Right ventricle myocardium inferior (tissue), 1 donor: ENCODE measurements at regions not wholly inside any gene's neighbourhood (a gene's known extent, or its start where the extent isn't known, plus 50 kb on each side); places are given as distances from the start of the nearest gene placed in this dataset.

Source experiments
- ATAC-seq: fragments of 200-7000 bp; cut with Tn5 transposase; one replicate; pipeline ENCODE4 v1.9.1; 2020; ENCODE audit warnings: mild to moderate bottlenecking, moderate library complexity
- DNase-seq: peaks from one replicate; pipeline ENCODE4 v3.0.0; 2021; ENCODE audit errors: missing footprints
- intact Hi-C: fragments of 100-400 bp; cut with DNase I; formaldehyde crosslinking; loops from one replicate; pipeline ENCODE4 v1.11.0; 2022
- donor health status: DM: no; HTN: yes; CAD: no; lungs with severe emphysema.

DNA sequence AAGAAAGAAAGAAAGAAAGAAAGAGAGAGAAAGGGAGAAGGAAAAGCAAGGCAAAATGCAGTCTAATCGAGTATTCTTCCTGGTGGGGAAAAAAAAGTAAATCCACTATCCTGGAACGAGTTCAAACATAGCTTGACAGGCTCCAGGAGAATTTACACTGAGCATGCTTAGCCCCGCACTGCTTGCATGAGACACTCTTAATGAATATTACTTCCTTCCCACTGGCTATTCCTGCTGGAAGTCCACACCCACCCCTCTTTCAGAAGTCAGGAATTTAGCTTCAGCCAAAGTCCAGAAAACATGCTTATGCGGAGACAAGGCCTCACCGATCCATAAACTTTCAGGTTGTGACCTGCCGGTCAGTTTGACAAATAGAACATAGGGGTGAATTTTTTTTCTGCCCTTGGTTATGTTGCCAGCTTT is 251.8 kb upstream of the BLID start:
- ATAC-seq (peak; percentile 81), DNase-seq (no peak)
- intact Hi-C loops: loop anchor here (5.0 to 10.0 kb wide), 2 partner anchors 74 to 153 kb away; no protein-coding TSS in a partner anchor

DNA sequence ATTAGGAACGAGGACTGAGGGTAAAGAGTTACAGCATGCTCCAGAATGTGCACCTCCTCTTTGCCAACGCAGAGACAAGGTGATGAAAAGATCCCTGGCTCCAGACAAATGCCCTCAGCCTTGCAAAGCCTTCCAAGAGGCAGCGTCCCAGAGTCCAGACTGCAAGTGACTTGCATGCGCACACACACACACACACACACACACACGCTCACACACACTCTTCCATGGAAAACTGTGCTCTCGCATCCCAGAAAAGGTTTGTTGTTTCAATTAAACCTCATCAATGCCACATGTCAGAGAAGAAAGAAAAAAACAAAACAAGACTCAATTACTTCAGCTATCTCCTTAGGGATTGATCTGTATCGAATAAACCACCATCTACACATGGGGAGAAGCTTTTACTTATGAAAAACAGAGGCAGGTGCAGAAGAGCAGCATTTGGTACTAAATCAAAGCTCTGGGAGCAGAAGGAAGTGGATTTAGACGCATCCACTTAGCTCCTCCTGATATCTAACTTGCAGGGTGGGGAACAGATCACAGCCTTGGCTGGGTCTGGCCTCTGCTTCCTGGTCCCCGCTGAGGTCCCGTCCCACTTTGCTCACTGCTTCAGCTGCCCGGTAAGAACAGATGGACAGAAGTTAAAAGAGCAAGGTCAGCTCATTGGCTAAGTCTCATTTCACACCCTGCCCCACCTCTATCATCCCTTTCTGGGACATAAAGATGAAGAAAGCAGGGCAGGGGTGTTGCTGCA is 249.8 kb upstream of the BLID start:
- peak; percentile 55 for ATAC-seq
- peak; percentile 68 for DNase-seq

DNA sequence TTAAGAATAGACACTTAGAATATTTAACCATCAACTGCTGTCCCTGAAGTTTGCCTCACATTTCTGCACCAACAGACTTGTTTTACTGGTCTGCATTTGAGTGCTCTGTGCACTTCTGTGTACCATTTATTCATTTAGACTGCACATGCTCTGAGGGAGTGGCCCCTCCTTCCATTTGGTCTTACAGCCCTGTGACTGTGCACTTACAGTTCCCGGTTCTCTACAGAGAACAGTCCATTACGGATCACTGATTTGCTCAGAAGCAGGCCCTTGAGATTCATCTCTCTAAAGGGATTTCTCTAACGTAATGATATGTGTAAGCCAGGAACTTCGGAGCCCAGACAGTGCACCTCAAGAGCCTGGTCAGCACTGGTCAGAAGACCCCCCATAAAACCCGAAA is 247.3 kb upstream of the BLID start:
- ATAC-seq: no peak
- intact Hi-C loops: loop anchor here (10.0 kb wide), 1 partner anchor 148 kb away; no protein-coding TSS in a partner anchor
- no peak for DNase-seq

More for the DNA sequence above, 249.8 kb upstream of the BLID start:
- intact Hi-C loops: loop anchor here (5.0 to 10.0 kb wide), 2 partner anchors 77 to 151 kb away; no protein-coding TSS in a partner anchor

DNA sequence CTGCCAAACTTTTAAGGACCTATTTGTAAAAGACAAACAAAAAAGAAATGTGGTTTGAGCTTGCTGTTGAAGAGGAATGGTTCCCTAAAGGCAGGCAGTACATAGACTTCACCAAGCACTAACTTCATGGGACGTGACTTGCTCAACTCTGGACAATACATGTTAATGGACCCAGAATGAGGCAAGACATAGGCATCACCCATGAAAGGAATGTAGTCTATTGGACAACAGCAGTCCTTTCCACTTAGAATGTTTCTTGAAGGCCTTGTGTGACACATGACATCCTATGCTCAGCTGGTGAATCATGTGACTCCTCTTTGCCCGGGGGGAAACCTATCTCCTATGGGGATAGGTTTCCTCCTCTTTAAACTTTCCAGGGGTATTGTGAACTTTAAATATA is 246.4 kb upstream of the BLID start:
- ATAC-seq: no peak
- intact Hi-C loops: loop anchor here (10.0 kb wide), 1 partner anchor 148 kb away; no protein-coding TSS in a partner anchor
- no peak for DNase-seq

DNA sequence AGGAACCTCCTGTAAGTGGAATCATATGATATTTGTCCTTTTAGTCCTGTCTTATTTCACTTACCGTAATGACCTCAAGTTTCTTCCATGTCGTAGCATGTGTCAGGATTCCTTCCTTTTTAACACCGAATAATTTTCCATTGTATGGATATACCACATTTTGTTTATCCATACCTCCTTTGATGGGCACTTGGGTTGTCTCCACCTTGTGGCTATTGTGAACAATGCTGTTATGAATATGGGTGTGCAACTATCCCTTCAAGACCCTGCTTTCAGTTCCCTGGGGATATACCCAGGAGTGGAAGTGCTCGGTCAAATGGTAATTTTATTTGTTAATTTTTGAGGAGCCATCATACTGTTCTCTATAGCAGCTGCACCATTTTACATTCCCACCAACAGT is 244.9 kb upstream of the BLID start:
- intact Hi-C loops: loop anchor here (10.0 kb wide), 1 partner anchor 146 kb away; no protein-coding TSS in a partner anchor
- DNase-seq: no peak
- no peak for ATAC-seq

DNA sequence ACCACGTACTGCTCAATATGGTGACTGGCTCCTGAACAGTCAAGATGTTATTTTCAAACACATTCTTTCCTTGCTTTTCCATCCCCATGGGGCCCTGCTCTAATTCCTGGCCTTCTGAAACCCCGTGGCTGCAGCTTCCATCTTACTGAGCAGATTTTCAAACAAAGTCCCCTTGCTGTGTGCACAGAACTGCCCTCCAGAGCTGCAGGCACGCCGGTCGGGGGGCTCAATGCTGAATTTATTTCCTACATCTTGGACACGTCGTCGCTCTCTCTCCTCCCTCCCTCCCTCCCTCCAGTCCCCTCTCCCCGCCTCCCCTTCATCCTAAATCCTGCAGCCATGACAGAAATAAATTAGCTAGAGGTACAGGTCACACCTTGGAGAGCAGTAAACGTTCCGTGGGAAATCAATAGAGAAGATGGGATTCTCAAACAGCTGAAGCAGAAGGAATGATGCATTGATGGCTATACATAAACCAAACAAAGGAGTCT is 243.1 kb upstream of the BLID start:
- DNase-seq: no peak
- intact Hi-C loops: no loop called here
- no peak for ATAC-seq

DNA sequence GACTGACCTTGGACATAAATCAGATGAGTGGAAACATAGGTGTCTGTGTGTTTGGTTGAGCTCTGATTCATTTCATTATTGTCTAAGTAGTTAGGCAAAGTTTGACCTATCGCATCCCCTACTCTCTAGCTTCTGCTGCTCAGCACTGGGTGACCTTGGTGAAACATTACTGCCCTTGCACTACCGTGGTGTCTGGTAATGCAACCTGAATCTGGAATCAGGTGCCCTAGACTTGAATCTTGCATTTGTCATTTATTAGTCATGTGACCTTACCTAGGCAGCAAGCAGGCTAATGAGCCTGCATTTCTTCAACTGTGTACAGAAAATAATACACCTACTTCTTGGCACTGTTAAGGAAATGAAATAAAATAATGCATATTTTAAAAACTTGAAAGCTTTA is 242.3 kb upstream of the BLID start:
- DNase-seq (no peak), ATAC-seq (no peak)
- intact Hi-C loops: no loop called here

DNA sequence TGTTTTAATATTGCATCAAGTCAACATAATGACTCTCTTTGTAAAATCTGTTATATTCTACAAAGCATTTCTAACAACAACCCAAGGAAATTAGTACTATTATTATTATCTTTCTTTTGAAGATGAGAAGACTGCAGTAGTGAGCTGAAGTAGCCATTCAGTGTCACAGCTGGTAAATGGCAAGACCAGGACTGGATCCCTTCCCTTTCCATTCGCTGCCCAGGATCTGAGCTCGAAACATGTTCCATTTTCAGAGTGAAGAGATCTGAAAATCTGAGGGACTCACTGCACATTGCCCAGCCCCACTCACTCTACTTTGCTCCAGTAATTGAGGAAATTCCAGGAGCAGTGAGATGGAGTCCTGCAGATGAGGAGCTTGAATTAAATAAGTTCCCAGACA is 240.0 kb upstream of the BLID start:
- intact Hi-C loops: no loop called here
- DNase-seq: no peak
- ATAC-seq: no peak

DNA sequence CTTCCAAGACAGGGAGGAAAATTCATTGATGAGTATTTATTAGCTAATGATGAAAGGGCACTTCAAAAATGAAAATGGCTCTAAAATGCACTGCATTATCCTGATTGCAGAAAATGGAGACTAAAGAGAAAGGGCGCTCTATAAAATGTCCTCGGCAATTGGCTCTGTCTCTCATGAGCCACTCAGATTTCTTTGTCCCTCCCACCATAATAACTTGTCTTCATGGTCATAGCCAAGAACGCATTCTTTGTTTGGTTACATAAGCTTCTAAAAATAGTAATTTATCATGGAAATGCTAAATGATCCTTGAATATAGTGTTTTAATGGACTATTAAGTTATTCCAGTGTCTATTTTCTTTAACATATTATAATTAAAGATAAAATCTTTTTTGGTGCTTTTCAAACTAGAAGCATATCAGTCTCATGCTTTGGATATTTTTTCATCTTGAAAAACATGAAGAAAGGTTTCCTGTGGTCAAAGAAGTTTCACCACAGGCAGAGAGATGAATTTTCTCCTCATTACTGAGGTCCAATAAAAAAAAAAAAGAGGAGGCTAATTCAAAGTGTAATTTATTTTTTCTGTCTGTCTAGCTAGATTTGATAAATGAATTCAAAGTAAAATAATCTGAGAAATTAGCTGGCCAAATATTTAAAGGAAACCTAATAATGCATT is 238.1 kb upstream of the BLID start:
- no peak for DNase-seq
- intact Hi-C loops: no loop called here

DNA sequence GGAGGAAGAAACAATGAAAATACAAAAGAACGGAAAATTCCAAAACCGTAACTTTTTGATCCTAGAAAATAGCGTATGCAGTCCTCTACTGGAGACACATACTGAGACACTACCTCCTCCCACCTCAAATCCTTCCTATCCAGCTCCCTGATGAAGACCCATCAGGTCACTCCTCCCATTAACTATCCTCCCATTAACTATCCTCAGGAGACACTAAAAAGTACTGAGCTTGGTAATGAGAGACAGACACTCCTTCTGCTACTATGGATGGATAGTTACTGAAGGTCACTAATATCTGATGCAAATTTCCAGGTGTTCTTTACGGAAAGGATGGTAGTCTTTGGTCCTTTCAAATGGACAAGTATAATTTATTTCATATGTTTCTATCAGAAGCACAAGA is 237.5 kb upstream of the BLID start:
- ATAC-seq (no peak), DNase-seq (no peak)
- intact Hi-C loops: no loop called here

More for the DNA sequence above, 238.1 kb upstream of the BLID start:
- ATAC-seq: peak; percentile 49

GRCh38 chr11:122348659-122349409 is 232.8 kb upstream of the BLID start:
- ATAC-seq (peak; percentile 94), DNase-seq (no peak)
- intact Hi-C loops: loop anchor here (5.0 kb wide), 2 partner anchors 42 to 93 kb away; no protein-coding TSS in a partner anchor

DNA sequence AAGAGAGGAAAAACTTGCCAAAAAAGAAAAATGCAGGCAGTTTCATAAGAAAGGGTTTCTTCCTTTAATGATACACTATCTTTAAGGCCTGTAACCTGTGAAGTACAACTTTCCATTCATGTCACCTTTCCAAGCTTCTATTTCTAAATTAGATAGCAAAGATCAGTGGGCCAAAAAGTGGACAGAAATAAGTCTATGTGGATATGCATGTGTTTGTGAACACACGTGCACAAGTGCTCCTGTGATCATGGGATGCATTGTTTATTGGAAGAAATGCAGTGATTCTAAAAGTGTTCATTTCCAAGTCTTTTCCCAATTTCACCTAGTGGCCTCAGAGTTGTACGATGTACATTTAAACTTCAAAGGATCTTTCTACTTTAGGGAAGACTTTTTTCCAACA is 230.0 kb upstream of the BLID start:
- intact Hi-C loops: loop anchor here (5.0 kb wide), 2 partner anchors 39 to 96 kb away; no protein-coding TSS in a partner anchor

DNA sequence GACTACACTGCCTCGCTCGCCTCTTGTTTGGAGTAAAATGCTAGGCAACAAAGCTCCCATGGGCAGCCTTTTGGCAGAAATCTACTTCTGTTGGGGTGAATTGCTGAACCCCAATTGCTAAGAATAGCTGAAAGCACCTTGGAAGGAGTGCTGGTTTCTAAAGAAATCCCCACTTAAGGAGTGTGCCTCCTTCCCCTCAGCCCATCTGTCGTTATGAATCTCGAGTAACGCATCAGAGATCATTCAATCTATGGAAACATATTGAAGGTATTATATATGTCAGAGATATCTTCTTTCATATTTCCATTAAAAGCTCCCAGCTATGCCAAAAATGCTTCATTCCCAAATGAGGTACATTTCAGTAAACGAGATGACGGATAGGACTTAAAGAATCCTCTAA is 229.6 kb upstream of the BLID start:
- no peak for ATAC-seq
- DNase-seq: no peak
- intact Hi-C loops: loop anchor here (5.0 kb wide), 2 partner anchors 38 to 97 kb away; no protein-coding TSS in a partner anchor

More for the DNA sequence above, 230.0 kb upstream of the BLID start:
- DNase-seq (no peak), ATAC-seq (no peak)

DNA sequence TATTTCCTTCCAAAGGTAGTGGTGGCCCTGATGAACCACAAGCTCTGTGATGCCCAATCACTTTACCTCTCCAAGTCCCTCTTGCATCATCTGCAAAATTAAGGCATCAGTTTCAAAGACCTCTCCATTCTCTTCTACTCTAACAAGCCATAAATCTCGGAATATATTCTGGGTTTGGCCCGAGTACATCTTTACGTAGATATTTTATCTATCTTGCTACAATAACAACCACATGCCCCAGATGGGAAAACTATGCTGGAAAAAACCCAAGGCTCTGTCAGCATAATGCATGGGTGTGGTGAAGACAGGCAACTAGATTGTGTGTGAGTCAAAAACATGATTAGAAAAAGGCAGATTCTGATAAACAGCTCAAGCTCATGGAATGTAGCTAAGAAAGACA is 228.2 kb upstream of the BLID start:
- peak; percentile 27 for ATAC-seq
- DNase-seq: no peak
- intact Hi-C loops: no loop called here

GRCh38 chr11:122343210-122343609 is 227.2 kb upstream of the BLID start:
- DNase-seq: no peak
- no peak for ATAC-seq
- intact Hi-C loops: no loop called here

DNA sequence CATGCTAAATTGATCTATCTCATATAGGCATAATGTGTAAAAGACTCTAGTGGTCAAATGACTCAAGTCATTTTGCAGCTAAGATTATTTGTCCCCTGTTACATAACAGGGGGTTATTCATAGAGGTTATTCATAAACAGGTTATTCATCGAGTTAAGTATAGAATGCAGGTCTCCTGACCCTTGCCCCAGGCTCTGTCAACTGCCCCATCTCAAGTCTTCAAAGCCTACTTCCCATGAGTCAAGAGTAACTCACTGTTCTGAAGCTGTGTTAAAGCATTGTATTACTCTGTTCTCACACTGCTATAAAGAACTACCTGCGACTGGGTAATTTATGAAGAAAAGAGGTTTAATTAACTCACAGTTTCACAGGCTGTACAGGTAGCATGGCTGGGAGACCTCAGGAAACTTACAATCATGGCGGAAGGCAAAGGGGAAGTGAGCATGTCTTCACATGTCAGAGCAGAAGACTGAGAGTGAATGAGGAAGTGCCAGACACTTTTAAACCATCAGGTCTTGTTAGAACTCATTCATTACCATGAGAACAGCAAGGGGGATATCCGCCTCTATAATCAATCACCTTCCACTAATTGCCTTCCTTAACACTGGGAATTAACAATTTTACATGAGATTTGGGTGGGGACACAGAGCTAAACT is 226.2 kb upstream of the BLID start:
- intact Hi-C loops: no loop called here
- DNase-seq: no peak
- no peak for ATAC-seq

GRCh38 chr11:122341477-122341876 is 225.5 kb upstream of the BLID start:
- DNase-seq (no peak), ATAC-seq (no peak)
- intact Hi-C loops: no loop called here

GRCh38 chr11:122340607-122341290 is 224.7 kb upstream of the BLID start:
- ATAC-seq: no peak
- no peak for DNase-seq
- intact Hi-C loops: no loop called here
